ENCODE measurements at regions not wholly inside any gene's neighbourhood (a gene's known extent, or its start where the extent isn't known, plus 50 kb on each side); places are given as distances from the start of the nearest gene placed in this dataset.

DNA sequence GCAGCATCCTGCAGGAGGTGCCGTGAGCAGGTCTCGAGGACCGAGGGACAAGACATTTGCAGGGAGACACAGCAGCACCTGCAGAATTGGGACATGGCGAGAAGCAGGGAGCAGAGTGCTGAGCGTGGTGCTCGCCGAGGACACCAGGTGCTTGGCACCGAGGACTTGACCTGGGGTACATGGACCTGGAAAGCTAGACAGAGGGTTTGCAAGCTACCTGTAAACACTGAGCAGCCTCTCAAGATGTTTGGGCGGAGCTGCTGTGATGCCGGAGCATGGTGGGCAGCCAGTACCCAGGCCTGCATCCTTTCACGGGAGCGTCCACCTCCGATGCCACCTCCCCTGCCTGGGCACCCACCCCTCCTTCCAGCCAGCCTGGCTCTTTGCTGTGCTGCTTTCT lies 773.2 kb downstream of the TBC1D22A start:
- no peak for TF ChIP-seq CTCF (IDR thresholded peaks at IDR 0.05; ENCODE audit: low read depth, low read length, missing control alignments)
- no peak for DNase-seq (ENCODE audit: low read depth)
- no peak overlapping the region for H3K4me3 ChIP-seq (ENCODE audit: low read depth, low read length)
- in situ Hi-C loops (cut with HindIII; ENCODE audit: low sequenced_read_pairs) = no loop called here

DNA sequence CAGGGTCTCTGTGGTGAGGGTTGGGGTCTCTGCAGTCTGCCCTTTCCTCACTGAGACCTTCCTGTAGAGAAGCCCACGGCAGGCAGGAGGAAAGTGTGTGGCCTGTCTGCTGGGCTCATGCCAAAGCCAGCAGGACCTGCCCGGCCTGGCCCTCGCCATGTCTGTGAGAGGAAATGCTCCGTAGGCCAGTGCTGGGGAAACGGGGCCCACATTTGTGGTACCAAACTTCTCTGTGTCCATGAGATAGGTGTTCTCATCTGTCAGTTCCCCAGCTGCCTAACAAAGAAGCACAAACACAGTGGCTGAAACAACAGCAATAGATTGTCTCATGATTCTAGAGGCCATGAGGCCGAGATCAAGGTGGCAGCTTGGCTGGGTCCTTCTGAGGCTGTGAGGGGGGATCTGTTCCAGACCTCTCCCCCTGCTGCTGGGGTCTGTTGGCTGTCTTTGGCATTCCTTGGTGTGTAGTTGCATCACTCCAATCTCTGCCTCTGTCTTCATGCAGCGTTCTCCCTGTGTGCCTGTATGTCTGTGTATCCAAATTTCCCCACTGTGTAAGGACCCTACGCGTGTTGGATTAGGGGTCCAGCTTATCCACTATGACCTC lies 772.5 kb downstream of the TBC1D22A start:
- in situ Hi-C loops (cut with HindIII; ENCODE audit: low sequenced_read_pairs) = no loop called here
- H3K4me3 ChIP-seq (ENCODE audit: low read depth, low read length) = no peak overlapping the region
- no peak for TF ChIP-seq CTCF (IDR thresholded peaks at IDR 0.05; ENCODE audit: low read depth, low read length, missing control alignments)
- DNase-seq (ENCODE audit: low read depth) = no peak

- in situ Hi-C loops (cut with HindIII; ENCODE audit: low sequenced_read_pairs) = no loop called here
- no peak for TF ChIP-seq CTCF (IDR thresholded peaks at IDR 0.05; ENCODE audit: low read depth, low read length, missing control alignments)
- no peak for DNase-seq (ENCODE audit: low read depth)
- H3K4me3 ChIP-seq (ENCODE audit: low read depth, low read length) = no peak overlapping the region
Measured at GRCh38 chr22:47533961-47534803, 771.7 kb downstream of the TBC1D22A start.

DNA sequence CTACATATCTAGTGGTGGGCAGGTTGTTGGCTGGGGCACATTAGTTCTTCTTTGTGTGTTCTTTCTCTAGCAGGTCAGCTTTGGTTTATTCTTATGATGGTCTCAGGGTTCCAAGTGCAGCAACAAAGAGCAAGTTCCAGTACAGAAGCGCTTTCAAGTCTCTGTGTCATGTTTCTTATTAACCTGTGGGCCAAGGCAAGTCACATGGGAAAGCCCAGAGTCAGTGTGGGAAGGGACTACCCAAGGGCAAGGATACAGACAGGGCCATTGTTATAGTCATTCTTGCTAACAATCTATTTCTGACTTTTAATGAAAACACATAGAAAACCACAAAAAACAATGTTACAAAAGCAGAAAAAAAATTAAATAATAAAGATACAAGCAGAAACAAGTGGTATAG lies 754.6 kb downstream of the TBC1D22A start:
- in situ Hi-C loops (cut with HindIII; ENCODE audit: low sequenced_read_pairs) = no loop called here
- no peak overlapping the region for H3K4me3 ChIP-seq (ENCODE audit: low read depth, low read length)
- DNase-seq (ENCODE audit: low read depth) = no peak
- TF ChIP-seq CTCF (IDR thresholded peaks at IDR 0.05; ENCODE audit: low read depth, low read length, missing control alignments) = no peak

DNA sequence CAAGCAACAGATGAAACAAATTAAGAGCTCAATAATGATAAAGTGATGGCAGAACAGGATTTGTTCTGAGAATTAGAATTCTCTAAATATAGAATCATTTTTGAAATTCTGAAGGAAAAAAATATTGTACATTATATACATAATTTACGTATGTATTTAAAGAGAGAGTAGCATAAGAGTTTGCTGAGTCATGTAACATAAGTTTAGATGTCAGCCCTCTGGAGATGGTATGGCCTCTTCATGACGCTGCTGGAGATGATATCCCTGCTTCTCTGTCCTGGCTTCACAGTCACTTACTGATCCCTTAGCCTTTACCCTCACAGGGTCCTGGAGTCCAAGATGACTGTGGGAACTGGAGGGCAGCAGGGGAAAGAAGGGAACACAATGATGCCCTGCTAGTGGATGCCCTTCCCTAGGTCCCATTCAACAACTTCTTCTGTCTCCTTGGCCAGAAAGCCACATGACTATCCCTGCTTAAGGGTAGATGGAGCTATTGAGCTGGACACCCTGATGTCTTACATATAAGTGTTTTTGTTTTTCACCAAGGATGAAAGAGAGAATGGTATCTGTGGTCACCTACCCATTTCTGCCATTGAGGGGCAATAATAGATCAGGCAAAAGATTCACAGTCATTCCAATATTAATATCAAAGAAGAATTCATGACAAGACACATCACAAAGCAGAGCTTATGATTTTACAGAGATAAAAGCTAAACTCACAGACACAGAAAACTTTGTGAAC lies 753.1 kb downstream of the TBC1D22A start:
- DNase-seq (ENCODE audit: low read depth) = no peak
- H3K4me3 ChIP-seq (ENCODE audit: low read depth, low read length) = no peak overlapping the region
- no peak for TF ChIP-seq CTCF (IDR thresholded peaks at IDR 0.05; ENCODE audit: low read depth, low read length, missing control alignments)
- in situ Hi-C loops (cut with HindIII; ENCODE audit: low sequenced_read_pairs) = no loop called here

DNA sequence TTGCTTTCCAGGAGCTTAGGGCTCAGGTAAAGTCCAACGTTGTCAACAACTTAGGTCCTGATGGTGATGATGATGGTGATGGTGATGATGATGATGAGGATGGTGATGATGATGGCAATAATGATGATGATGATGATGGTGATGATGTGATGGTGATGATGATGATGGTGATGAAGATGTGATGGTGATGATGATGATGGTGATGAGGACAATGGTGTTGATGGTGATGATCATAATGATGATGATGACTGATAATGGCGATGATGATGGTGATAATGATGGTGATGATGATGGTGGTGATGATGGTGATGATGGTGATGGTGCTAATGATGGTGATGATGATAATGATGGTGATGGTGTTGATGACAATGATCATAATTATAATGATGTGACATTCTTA lies 750.2 kb downstream of the TBC1D22A start:
- in situ Hi-C loops (cut with HindIII; ENCODE audit: low sequenced_read_pairs) = no loop called here
- DNase-seq (ENCODE audit: low read depth) = no peak
- H3K4me3 ChIP-seq (ENCODE audit: low read depth, low read length) = no peak overlapping the region
- no peak for TF ChIP-seq CTCF (IDR thresholded peaks at IDR 0.05; ENCODE audit: low read depth, low read length, missing control alignments)
